ENCODE measurements at regions not wholly inside any gene's neighbourhood (a gene's known extent, or its start where the extent isn't known, plus 50 kb on each side); places are given as distances from the start of the nearest gene placed in this dataset.

GRCh38 chr14:51513281-51513680 is 138.4 kb upstream of the FRMD6 start:
- no peak overlapping the region for H3K4me3 Mint-ChIP-seq
- Histone ChIP-seq H3K9me3 (ENCODE audit: control insufficient read depth in 2 of 2, low read length in 2 of 2) (no peaks in the 10 kb centered on the region), H3K27ac (ENCODE audit: insufficient read depth, low read length, poor library complexity, severe bottlenecking) (no peak overlapping the region), H3K27me3 (ENCODE audit: control insufficient read depth, insufficient read depth, low read length) (no peaks in the 10 kb centered on the region), H3K4me1 (ENCODE audit: control insufficient read depth, insufficient read depth, low read length, poor library complexity, severe bottlenecking) (no peaks in the 10 kb centered on the region), H3K36me3 (ENCODE audit: control insufficient read depth, insufficient read depth, low read length) (no peaks in the 10 kb centered on the region), H3K4me3 (ENCODE audit: low read depth, low read length) (no peak overlapping the region)
- H3K36me3 Mint-ChIP-seq: no peaks in the 10 kb centered on the region
- no peak overlapping the region for H3K27ac Mint-ChIP-seq
- DNase-seq (no peak), ATAC-seq (ENCODE audit: low read depth in 2 of 2) (no peak)
- H3K27me3 Mint-ChIP-seq: peaks cover 4% of the 10 kb centered on the region
- H3K9me3 Mint-ChIP-seq: peaks cover 0 to 3% (median 0%) of the 10 kb centered on the region in 7 donors
- H3K4me1 Mint-ChIP-seq: no peaks in the 10 kb centered on the region

GRCh38 chr14:51513933-51514332 is 137.8 kb upstream of the FRMD6 start:
- Histone ChIP-seq H3K27me3 (ENCODE audit: control insufficient read depth, insufficient read depth, low read length) (no peaks in the 10 kb centered on the region), H3K4me1 (ENCODE audit: control insufficient read depth, insufficient read depth, low read length, poor library complexity, severe bottlenecking) (no peaks in the 10 kb centered on the region), H3K4me3 (ENCODE audit: low read depth, low read length) (no peak overlapping the region), H3K36me3 (ENCODE audit: control insufficient read depth, insufficient read depth, low read length) (no peaks in the 10 kb centered on the region), H3K27ac (ENCODE audit: insufficient read depth, low read length, poor library complexity, severe bottlenecking) (no peak overlapping the region), H3K9me3 (ENCODE audit: control insufficient read depth in 2 of 2, low read length in 2 of 2) (no peaks in the 10 kb centered on the region)
- ATAC-seq (ENCODE audit: low read depth in 2 of 2): no peak
- Mint-ChIP-seq H3K4me1 (no peaks in the 10 kb centered on the region), H3K27ac (no peak overlapping the region), H3K9me3 (peaks cover 0 to 3% (median 0%) of the 10 kb centered on the region in 7 donors), H3K4me3 (no peak overlapping the region), H3K27me3 (peaks cover 4% of the 10 kb centered on the region), H3K36me3 (no peaks in the 10 kb centered on the region)
- no peak for DNase-seq

GRCh38 chr14:51515611-51516010 is 136.1 kb upstream of the FRMD6 start:
- DNase-seq (no peak), ATAC-seq (ENCODE audit: low read depth in 2 of 2) (no peak)
- no peaks in the 10 kb centered on the region for H3K27me3 ChIP-seq (ENCODE audit: control insufficient read depth, insufficient read depth, low read length)

GRCh38 chr14:51516706-51517395 is 134.9 kb upstream of the FRMD6 start:
- H3K9me3 Mint-ChIP-seq: peaks cover 0 to 2% (median 0%) of the 10 kb centered on the region in 7 donors
- ATAC-seq (ENCODE audit: low read depth in 2 of 2) (no peak), DNase-seq (no peak)
- no peak overlapping the region for H3K27ac Mint-ChIP-seq
- no peak overlapping the region for H3K4me3 ChIP-seq (ENCODE audit: low read depth, low read length)
- no peaks in the 10 kb centered on the region for H3K9me3 ChIP-seq (ENCODE audit: control insufficient read depth in 2 of 2, low read length in 2 of 2)
- H3K4me1 Mint-ChIP-seq: no peaks in the 10 kb centered on the region
- no peaks in the 10 kb centered on the region for H3K27me3 ChIP-seq (ENCODE audit: control insufficient read depth, insufficient read depth, low read length)
- H3K4me3 Mint-ChIP-seq: no peak overlapping the region
- no peak overlapping the region for H3K27ac ChIP-seq (ENCODE audit: insufficient read depth, low read length, poor library complexity, severe bottlenecking)
- no peaks in the 10 kb centered on the region for H3K36me3 ChIP-seq (ENCODE audit: control insufficient read depth, insufficient read depth, low read length)
- H3K4me1 ChIP-seq (ENCODE audit: control insufficient read depth, insufficient read depth, low read length, poor library complexity, severe bottlenecking): no peaks in the 10 kb centered on the region
- no peaks in the 10 kb centered on the region for H3K36me3 Mint-ChIP-seq
- H3K27me3 Mint-ChIP-seq: peaks cover 8% of the 10 kb centered on the region

More at GRCh38 chr14:51515611-51516010, 136.1 kb upstream of the FRMD6 start:
- Histone ChIP-seq H3K9me3 (ENCODE audit: control insufficient read depth in 2 of 2, low read length in 2 of 2) (no peaks in the 10 kb centered on the region), H3K27ac (ENCODE audit: insufficient read depth, low read length, poor library complexity, severe bottlenecking) (no peak overlapping the region), H3K4me3 (ENCODE audit: low read depth, low read length) (no peak overlapping the region), H3K4me1 (ENCODE audit: control insufficient read depth, insufficient read depth, low read length, poor library complexity, severe bottlenecking) (no peaks in the 10 kb centered on the region), H3K36me3 (ENCODE audit: control insufficient read depth, insufficient read depth, low read length) (no peaks in the 10 kb centered on the region)
- Mint-ChIP-seq H3K27ac (no peak overlapping the region), H3K9me3 (peaks cover 0 to 3% (median 0%) of the 10 kb centered on the region in 7 donors), H3K4me1 (no peaks in the 10 kb centered on the region), H3K27me3 (peaks cover 8% of the 10 kb centered on the region), H3K4me3 (no peak overlapping the region), H3K36me3 (no peaks in the 10 kb centered on the region)

GRCh38 chr14:51518280-51518679 is 133.4 kb upstream of the FRMD6 start:
- no peak for ATAC-seq (ENCODE audit: low read depth in 2 of 2)
- no peak for DNase-seq

GRCh38 chr14:51518711-51519110 is 133.0 kb upstream of the FRMD6 start:
- H3K27ac Mint-ChIP-seq: no peak overlapping the region

More at GRCh38 chr14:51518280-51518679, 133.4 kb upstream of the FRMD6 start:
- Mint-ChIP-seq H3K4me3 (no peak overlapping the region), H3K4me1 (no peaks in the 10 kb centered on the region), H3K9me3 (peaks cover 0 to 2% (median 0%) of the 10 kb centered on the region in 7 donors), H3K27ac (no peak overlapping the region), H3K27me3 (peaks cover 8% of the 10 kb centered on the region), H3K36me3 (no peaks in the 10 kb centered on the region)
- no peaks in the 10 kb centered on the region for H3K27me3 ChIP-seq (ENCODE audit: control insufficient read depth, insufficient read depth, low read length)
- H3K9me3 ChIP-seq (ENCODE audit: control insufficient read depth in 2 of 2, low read length in 2 of 2): no peaks in the 10 kb centered on the region
- H3K36me3 ChIP-seq (ENCODE audit: control insufficient read depth, insufficient read depth, low read length): no peaks in the 10 kb centered on the region
- no peak overlapping the region for H3K27ac ChIP-seq (ENCODE audit: insufficient read depth, low read length, poor library complexity, severe bottlenecking)
- H3K4me3 ChIP-seq (ENCODE audit: low read depth, low read length): no peak overlapping the region
- no peaks in the 10 kb centered on the region for H3K4me1 ChIP-seq (ENCODE audit: control insufficient read depth, insufficient read depth, low read length, poor library complexity, severe bottlenecking)

GRCh38 chr14:51520087-51520486 is 131.6 kb upstream of the FRMD6 start:
- H3K4me1 ChIP-seq (ENCODE audit: control insufficient read depth, insufficient read depth, low read length, poor library complexity, severe bottlenecking): no peaks in the 10 kb centered on the region
- no peak overlapping the region for H3K4me3 Mint-ChIP-seq
- DNase-seq (no peak), ATAC-seq (ENCODE audit: low read depth in 2 of 2) (no peak)
- no peaks in the 10 kb centered on the region for H3K27me3 ChIP-seq (ENCODE audit: control insufficient read depth, insufficient read depth, low read length)
- H3K9me3 ChIP-seq (ENCODE audit: control insufficient read depth in 2 of 2, low read length in 2 of 2): no peaks in the 10 kb centered on the region
- peaks cover 8% of the 10 kb centered on the region for H3K27me3 Mint-ChIP-seq
- peaks cover 0 to 2% (median 0%) of the 10 kb centered on the region in 7 donors for H3K9me3 Mint-ChIP-seq
- no peak overlapping the region for H3K27ac ChIP-seq (ENCODE audit: insufficient read depth, low read length, poor library complexity, severe bottlenecking)
- H3K4me1 Mint-ChIP-seq: no peaks in the 10 kb centered on the region
- H3K4me3 ChIP-seq (ENCODE audit: low read depth, low read length): no peak overlapping the region
- no peak overlapping the region for H3K27ac Mint-ChIP-seq
- no peaks in the 10 kb centered on the region for H3K36me3 Mint-ChIP-seq
- H3K36me3 ChIP-seq (ENCODE audit: control insufficient read depth, insufficient read depth, low read length): no peaks in the 10 kb centered on the region

More at GRCh38 chr14:51518711-51519110, 133.0 kb upstream of the FRMD6 start:
- Histone ChIP-seq H3K27me3 (ENCODE audit: control insufficient read depth, insufficient read depth, low read length) (no peaks in the 10 kb centered on the region), H3K9me3 (ENCODE audit: control insufficient read depth in 2 of 2, low read length in 2 of 2) (no peaks in the 10 kb centered on the region), H3K36me3 (ENCODE audit: control insufficient read depth, insufficient read depth, low read length) (no peaks in the 10 kb centered on the region), H3K4me1 (ENCODE audit: control insufficient read depth, insufficient read depth, low read length, poor library complexity, severe bottlenecking) (no peaks in the 10 kb centered on the region), H3K4me3 (ENCODE audit: low read depth, low read length) (no peak overlapping the region), H3K27ac (ENCODE audit: insufficient read depth, low read length, poor library complexity, severe bottlenecking) (no peak overlapping the region)
- Mint-ChIP-seq H3K36me3 (no peaks in the 10 kb centered on the region), H3K9me3 (peaks cover 0 to 2% (median 0%) of the 10 kb centered on the region in 7 donors), H3K27me3 (peaks cover 8% of the 10 kb centered on the region), H3K4me1 (no peaks in the 10 kb centered on the region), H3K4me3 (no peak overlapping the region)
- DNase-seq (no peak), ATAC-seq (ENCODE audit: low read depth in 2 of 2) (no peak)

GRCh38 chr14:51521764-51522163 is 129.9 kb upstream of the FRMD6 start:
- ATAC-seq (ENCODE audit: low read depth in 2 of 2): no peak
- Mint-ChIP-seq H3K9me3 (peaks cover 0 to 5% (median 1%) of the 10 kb centered on the region in 7 donors), H3K27ac (no peak overlapping the region), H3K36me3 (no peaks in the 10 kb centered on the region), H3K4me1 (no peaks in the 10 kb centered on the region), H3K4me3 (no peak overlapping the region), H3K27me3 (peaks cover 4% of the 10 kb centered on the region)
- Histone ChIP-seq H3K27me3 (ENCODE audit: control insufficient read depth, insufficient read depth, low read length) (peaks cover 4% of the 10 kb centered on the region), H3K27ac (ENCODE audit: insufficient read depth, low read length, poor library complexity, severe bottlenecking) (no peak overlapping the region), H3K36me3 (ENCODE audit: control insufficient read depth, insufficient read depth, low read length) (no peaks in the 10 kb centered on the region), H3K4me1 (ENCODE audit: control insufficient read depth, insufficient read depth, low read length, poor library complexity, severe bottlenecking) (no peaks in the 10 kb centered on the region), H3K9me3 (ENCODE audit: control insufficient read depth in 2 of 2, low read length in 2 of 2) (no peaks in the 10 kb centered on the region), H3K4me3 (ENCODE audit: low read depth, low read length) (no peak overlapping the region)
- DNase-seq: no peak

Measured in CD4-positive, CD25-positive, alpha-beta regulatory T cell (primary cell).